Sigmoid colon (tissue), 4 donors: ENCODE measurements at regions not wholly inside any gene's neighbourhood (a gene's known extent, or its start where the extent isn't known, plus 50 kb on each side); places are given as distances from the start of the nearest gene placed in this dataset.

Source experiments
- POLR2A ChIP-seq, 2 donors: fragments of 450-650 bp; IDR thresholded peaks; one replicate each; pipeline ENCODE4 v1.6.1; 2016; ENCODE audit warnings: antibody characterized with exemption in 2 of 2, mild to moderate bottlenecking in 2 of 2, moderate library complexity in 2 of 2
- POLR2AphosphoS5 ChIP-seq, 4 donors: sonication (generic); formaldehyde crosslinking; IDR thresholded peaks; one replicate each; pipeline ENCODE4 v1.6.1; 2017; ENCODE audit warnings: antibody characterized with exemption in 4 of 4
- TF ChIP-seq, protein P1 (sequence below), 4 experiments: fragments of 450-650 bp in 3 of 4; fragments of 200-600 bp in 1 of 4; IDR thresholded peaks; one replicate each; pipeline ENCODE4 v1.5.1; 2016 to 2019; ENCODE audit warnings: antibody characterized with exemption in 4 of 4, mild to moderate bottlenecking in 3 of 4, moderate library complexity in 2 of 4

DNA sequence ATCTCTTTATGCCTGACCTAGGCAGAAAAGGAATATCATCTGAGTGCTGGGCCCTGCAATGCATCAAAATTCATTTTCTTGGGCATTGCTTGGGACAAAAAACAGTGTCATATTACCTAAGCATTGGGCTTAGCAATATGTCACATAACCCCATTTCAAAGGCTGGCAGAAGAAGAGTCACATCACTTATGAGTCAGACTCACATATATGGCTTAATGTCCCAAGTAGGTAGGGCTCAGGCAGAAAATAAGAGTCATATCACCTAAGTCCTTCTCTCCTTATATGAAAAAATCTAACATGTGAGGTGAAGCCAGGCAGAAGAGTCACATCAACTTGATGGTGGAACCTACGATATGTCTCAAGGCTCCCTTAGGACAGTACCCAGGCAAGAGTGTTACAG is 967.2 kb upstream of the AMELY start:
- TF ChIP-seq POLR2AphosphoS5 (IDR thresholded peaks at IDR 0.05) (no peak), POLR2A (IDR thresholded peaks at IDR 0.05) (no peak)
- TF ChIP-seq, protein P1, sequence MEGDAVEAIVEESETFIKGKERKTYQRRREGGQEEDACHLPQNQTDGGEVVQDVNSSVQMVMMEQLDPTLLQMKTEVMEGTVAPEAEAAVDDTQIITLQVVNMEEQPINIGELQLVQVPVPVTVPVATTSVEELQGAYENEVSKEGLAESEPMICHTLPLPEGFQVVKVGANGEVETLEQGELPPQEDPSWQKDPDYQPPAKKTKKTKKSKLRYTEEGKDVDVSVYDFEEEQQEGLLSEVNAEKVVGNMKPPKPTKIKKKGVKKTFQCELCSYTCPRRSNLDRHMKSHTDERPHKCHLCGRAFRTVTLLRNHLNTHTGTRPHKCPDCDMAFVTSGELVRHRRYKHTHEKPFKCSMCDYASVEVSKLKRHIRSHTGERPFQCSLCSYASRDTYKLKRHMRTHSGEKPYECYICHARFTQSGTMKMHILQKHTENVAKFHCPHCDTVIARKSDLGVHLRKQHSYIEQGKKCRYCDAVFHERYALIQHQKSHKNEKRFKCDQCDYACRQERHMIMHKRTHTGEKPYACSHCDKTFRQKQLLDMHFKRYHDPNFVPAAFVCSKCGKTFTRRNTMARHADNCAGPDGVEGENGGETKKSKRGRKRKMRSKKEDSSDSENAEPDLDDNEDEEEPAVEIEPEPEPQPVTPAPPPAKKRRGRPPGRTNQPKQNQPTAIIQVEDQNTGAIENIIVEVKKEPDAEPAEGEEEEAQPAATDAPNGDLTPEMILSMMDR (IDR thresholded peaks at IDR 0.05): no peak
